ENCODE measurements at regions not wholly inside any gene's neighbourhood (a gene's known extent, or its start where the extent isn't known, plus 50 kb on each side); places are given as distances from the start of the nearest gene placed in this dataset.

DNA sequence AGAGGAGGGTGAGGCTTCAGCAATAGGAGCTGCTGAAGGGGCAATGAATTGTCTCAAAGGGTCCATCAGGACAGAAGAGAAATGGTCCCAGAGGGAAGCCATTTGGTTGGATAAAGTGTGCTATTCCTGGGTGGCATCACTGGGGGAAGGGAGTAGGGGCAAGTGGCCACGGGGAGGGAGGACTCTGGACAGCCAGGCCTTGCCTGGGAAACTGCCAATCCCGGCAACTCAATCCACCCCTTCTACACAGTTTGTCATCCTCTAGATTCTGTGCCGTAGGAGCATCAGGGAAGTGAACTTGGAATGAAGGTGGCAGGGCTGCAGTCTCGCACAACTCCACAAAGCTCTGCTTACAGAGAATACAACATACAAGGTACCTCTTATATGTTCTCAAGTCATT lies 59.5 kb upstream of the RIPOR2 start:
- TF ChIP-seq, protein P1, sequence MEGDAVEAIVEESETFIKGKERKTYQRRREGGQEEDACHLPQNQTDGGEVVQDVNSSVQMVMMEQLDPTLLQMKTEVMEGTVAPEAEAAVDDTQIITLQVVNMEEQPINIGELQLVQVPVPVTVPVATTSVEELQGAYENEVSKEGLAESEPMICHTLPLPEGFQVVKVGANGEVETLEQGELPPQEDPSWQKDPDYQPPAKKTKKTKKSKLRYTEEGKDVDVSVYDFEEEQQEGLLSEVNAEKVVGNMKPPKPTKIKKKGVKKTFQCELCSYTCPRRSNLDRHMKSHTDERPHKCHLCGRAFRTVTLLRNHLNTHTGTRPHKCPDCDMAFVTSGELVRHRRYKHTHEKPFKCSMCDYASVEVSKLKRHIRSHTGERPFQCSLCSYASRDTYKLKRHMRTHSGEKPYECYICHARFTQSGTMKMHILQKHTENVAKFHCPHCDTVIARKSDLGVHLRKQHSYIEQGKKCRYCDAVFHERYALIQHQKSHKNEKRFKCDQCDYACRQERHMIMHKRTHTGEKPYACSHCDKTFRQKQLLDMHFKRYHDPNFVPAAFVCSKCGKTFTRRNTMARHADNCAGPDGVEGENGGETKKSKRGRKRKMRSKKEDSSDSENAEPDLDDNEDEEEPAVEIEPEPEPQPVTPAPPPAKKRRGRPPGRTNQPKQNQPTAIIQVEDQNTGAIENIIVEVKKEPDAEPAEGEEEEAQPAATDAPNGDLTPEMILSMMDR (conservative IDR thresholded peaks at IDR 0.05; ENCODE audit: low read length): no peak
- no peak for TF ChIP-seq EZH2phosphoT487 (IDR thresholded peaks at IDR 0.05; ENCODE audit: borderline replicate concordance)

All from Loucy (cell line).